IMR-90 (cell line): ENCODE measurements at regions not wholly inside any gene's neighbourhood (a gene's known extent, or its start where the extent isn't known, plus 50 kb on each side); places are given as distances from the start of the nearest gene placed in this dataset.

ENCODE experiments used
- CTCF ChIP-seq: conservative IDR thresholded peaks from 2 replicates; pipeline ENCODE4 v1.5.1; 2012; ENCODE audit warnings: mild to moderate bottlenecking, low read depth, low read length, improper control_type of control experiment
- ELK1 ChIP-seq: fragments of 150-350 bp; IDR thresholded peaks from 2 replicates; pipeline ENCODE4 v1.6.1; 2016; ENCODE audit warnings: low read depth, mild to moderate bottlenecking, low read length, moderate library complexity, borderline replicate concordance
- MXI1 ChIP-seq: IDR thresholded peaks from 2 replicates; pipeline ENCODE4 v1.6.1; 2012; ENCODE audit warnings: low read depth, mild to moderate bottlenecking, low read length, moderate library complexity, borderline replicate concordance
- POLR2A ChIP-seq: IDR thresholded peaks from 2 replicates; pipeline ENCODE4 v1.6.1; 2012; ENCODE audit warnings: mild to moderate bottlenecking, low read depth, low read length
- RAD21 ChIP-seq: IDR thresholded peaks from 2 replicates; pipeline ENCODE4 v1.6.1; 2012; ENCODE audit warnings: low read length, improper control_type of control experiment
- RCOR1 ChIP-seq: IDR thresholded peaks from 2 replicates; pipeline ENCODE4 v1.6.1; 2012; ENCODE audit warnings: mild to moderate bottlenecking, low read length, improper control_type of control experiment; ENCODE audit not compliant: insufficient replicate concordance
- RFX5 ChIP-seq: IDR thresholded peaks from 2 replicates; pipeline ENCODE4 v1.8.0; 2012; ENCODE audit warnings: low read depth, mild to moderate bottlenecking, low read length, moderate library complexity
- USF2 ChIP-seq: fragments of 150-350 bp; IDR thresholded peaks from 2 replicates; pipeline ENCODE4 v1.6.1; 2017; ENCODE audit warnings: mild to moderate bottlenecking, antibody characterized with exemption, low read length, low read depth

GRCh38 chr3:22334996-22335395 is 584.0 kb upstream of the ZNF385D start:
- TF ChIP-seq RAD21 (no peak), RCOR1 (no peak), CTCF (no peak), RFX5 (no peak), POLR2A (no peak), MXI1 (no peak), USF2 (no peak), ELK1 (no peak)
